ENCODE measurements at regions not wholly inside any gene's neighbourhood (a gene's known extent, or its start where the extent isn't known, plus 50 kb on each side); places are given as distances from the start of the nearest gene placed in this dataset.

GRCh38 chr1:87512431-87512830 is 183.8 kb downstream of the LMO4 start:
- no peak for DNase-seq

- DNase-seq = no peak
These were observed 184.6 kb downstream of the LMO4 start for GRCh38 chr1:87513255-87513654.

- DNase-seq = no peak
These were observed 185.4 kb downstream of the LMO4 start for GRCh38 chr1:87513966-87514660.

GRCh38 chr1:87515781-87516180 is 187.1 kb downstream of the LMO4 start:
- DNase-seq = no peak

- DNase-seq = no peak
These were observed 190.1 kb downstream of the LMO4 start for GRCh38 chr1:87518794-87519193.

- DNase-seq = no peak
These were observed 192.8 kb downstream of the LMO4 start for GRCh38 chr1:87521452-87521851.

GRCh38 chr1:87523466-87523865 is 194.8 kb downstream of the LMO4 start:
- DNase-seq = no peak

- DNase-seq = no peak
These were observed 195.5 kb downstream of the LMO4 start for GRCh38 chr1:87524021-87524754.

GRCh38 chr1:87528754-87529517 is 200.3 kb downstream of the LMO4 start:
- no peak for DNase-seq

GRCh38 chr1:87530042-87530807 is 201.5 kb downstream of the LMO4 start:
- no peak for DNase-seq

GRCh38 chr1:87535551-87535950 is 206.9 kb downstream of the LMO4 start:
- no peak for DNase-seq

- DNase-seq = no peak
These were observed 210.5 kb downstream of the LMO4 start for GRCh38 chr1:87539147-87539546.

- DNase-seq = no peak
These were observed 214.0 kb downstream of the LMO4 start for GRCh38 chr1:87542697-87543096.

- no peak for DNase-seq
These were observed 221.1 kb downstream of the LMO4 start for GRCh38 chr1:87549738-87550137.

GRCh38 chr1:87553511-87553910 is 224.8 kb downstream of the LMO4 start:
- no peak for DNase-seq

GRCh38 chr1:87555366-87555765 is 226.7 kb downstream of the LMO4 start:
- no peak for DNase-seq

- no peak for DNase-seq
These were observed 227.6 kb downstream of the LMO4 start for GRCh38 chr1:87556326-87556725.

- no peak for DNase-seq
These were observed 230.2 kb downstream of the LMO4 start for GRCh38 chr1:87558921-87559320.

GRCh38 chr1:87560137-87560536 is 231.5 kb downstream of the LMO4 start:
- no peak for DNase-seq

GRCh38 chr1:87560601-87561360 is 232.1 kb downstream of the LMO4 start:
- DNase-seq = no peak

- no peak for DNase-seq
These were observed 234.5 kb downstream of the LMO4 start for GRCh38 chr1:87563211-87563610.

GRCh38 chr1:87565861-87566260 is 237.2 kb downstream of the LMO4 start:
- no peak for DNase-seq

Measured in SW 1271 (cell line).